ENCODE measurements at regions not wholly inside any gene's neighbourhood (a gene's known extent, or its start where the extent isn't known, plus 50 kb on each side); places are given as distances from the start of the nearest gene placed in this dataset.

- TF ChIP-seq EZH2phosphoT487 (IDR thresholded peaks at IDR 0.05; ENCODE audit: insufficient read depth, low read depth) (no peak), EZH2 (IDR thresholded peaks at IDR 0.05; ENCODE audit: insufficient read depth, poor library complexity, severe bottlenecking) (no peak)
These were observed 255.8 kb downstream of the GLRX3 start for GRCh38 chr10:130392031-130392430.

All from GM23248 (cell line).